Astrocyte (in vitro differentiated cells and primary cell): ENCODE measurements at regions not wholly inside any gene's neighbourhood (a gene's known extent, or its start where the extent isn't known, plus 50 kb on each side); places are given as distances from the start of the nearest gene placed in this dataset.

Experiments used
- CTCF ChIP-seq: IDR thresholded peaks from 2 replicates; pipeline ENCODE4 v1.5.1; 2011; ENCODE audit warnings: low read depth, mild to moderate bottlenecking, inconsistent platforms, low read length, moderate library complexity; ENCODE audit not compliant: insufficient read depth
- EZH2 ChIP-seq: IDR thresholded peaks from 2 replicates; pipeline ENCODE4 v1.6.1; 2012; ENCODE audit warnings: mild to moderate bottlenecking, low read length, inconsistent platforms; ENCODE audit not compliant: insufficient read depth

- TF ChIP-seq CTCF (no peak), EZH2 (no peak)
Measured at GRCh38 chr18:60027397-60027796, 127.6 kb downstream of the PMAIP1 start.
